GM19240 (cell line): ENCODE measurements at regions not wholly inside any gene's neighbourhood (a gene's known extent, or its start where the extent isn't known, plus 50 kb on each side); places are given as distances from the start of the nearest gene placed in this dataset.

Experiments
- DNase-seq: peaks from one replicate; pipeline ENCODE4 v3.0.0; 2011; ENCODE audit warnings: low spot score; ENCODE audit not compliant: insufficient read length

DNA sequence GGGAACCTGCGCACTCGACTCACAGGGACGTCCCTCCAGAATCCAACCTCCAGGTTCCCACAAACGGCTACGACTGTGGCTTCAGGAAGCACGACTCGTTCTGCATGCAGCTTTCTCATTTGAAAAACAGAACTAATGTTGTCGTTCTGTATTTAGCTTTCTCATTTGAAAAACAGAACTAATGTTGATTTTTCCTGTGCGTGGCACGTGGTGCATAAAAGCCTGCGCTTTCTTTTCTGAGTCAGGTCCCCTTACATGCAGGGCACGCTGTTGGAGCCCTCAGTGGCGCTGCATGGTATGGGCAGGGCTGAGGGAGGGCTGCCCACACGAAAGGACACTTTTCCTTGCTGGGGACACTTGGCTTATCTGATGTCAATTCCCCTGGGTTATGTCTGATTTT is 124.3 kb downstream of the TMEM18 start:
- DNase-seq = no peak

- no peak for DNase-seq
Measured at GRCh38 chr2:551621-552020, 125.6 kb downstream of the TMEM18 start.

DNA sequence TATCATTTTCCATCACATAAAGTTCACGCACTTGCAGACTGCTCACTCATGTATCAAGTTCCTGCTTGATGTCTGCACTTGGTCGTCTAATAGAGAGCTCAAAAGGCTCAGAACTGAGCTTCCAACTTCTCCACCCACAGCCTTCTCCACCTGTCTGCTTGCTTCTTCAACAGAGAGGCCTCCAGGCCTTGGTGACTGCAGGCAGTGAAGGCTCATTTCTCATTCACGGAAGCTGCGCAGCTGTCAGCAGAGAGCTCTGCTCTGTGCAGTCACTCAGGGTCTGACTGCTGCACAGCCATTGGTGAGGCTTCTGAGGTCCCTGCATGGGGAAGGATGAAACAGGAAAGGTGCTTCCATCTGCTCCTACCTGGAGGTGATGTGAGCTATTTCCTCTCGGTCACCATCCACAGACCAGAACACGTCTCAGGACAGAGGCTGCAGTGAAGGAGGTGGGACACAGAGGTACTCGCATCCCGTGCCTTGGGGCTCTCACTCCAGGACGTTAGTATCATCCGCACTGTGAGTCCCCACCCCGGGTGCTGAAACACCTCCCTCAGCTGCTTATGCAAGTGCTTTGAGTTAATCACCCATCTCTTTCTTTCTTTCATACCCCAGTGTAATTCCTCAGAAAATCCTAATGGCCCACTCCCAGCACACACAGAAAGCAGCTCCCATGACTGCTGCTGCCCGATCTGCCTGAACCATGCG is 126.2 kb downstream of the TMEM18 start:
- no peak for DNase-seq

DNA sequence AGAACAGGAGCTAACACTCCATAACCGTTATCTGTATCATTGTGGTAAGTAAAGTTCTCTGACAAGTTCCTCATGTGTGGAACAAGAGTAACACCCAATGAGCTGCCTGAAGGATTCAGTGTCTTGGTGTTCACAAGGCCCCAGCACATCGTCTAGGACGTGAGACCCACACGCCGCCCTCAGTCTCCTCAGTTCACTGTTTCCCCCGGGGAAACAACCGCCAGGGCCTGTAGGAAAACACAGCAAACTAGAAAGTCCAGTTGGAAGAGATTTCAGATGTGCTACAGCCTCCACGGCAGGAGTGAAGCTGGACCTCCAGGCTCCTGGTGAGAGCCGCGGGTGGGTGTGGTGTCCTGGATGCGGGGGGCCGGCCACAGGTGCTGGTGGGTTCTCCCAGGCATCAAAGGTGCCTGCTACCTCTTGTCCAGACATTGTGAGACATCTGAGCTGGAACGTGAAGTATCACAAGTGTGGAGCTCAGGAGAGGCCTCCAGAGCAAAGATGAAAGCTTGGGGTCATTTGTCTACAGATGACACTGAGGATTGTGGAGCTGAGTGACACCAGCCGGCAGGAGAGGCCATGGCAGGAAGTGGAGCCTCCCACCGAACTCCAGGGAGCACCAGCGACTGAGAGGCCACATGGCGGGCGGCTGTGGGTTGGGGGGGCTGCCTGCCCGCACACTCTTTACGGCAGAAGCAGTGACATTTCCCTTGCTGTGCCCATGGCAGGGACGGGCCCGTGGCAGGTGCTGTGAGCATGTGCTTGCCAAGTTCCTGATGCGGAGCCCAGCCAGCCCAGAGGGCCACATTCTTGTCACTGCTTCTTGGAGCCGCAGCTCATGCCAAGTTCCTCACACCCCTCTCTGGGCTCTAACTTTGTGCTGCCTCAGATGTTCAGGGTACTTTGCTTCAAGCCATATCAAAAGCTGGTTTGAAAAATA is 131.2 kb downstream of the TMEM18 start:
- no peak for DNase-seq

GRCh38 chr2:545228-545627 is 132.0 kb downstream of the TMEM18 start:
- DNase-seq = no peak

DNA sequence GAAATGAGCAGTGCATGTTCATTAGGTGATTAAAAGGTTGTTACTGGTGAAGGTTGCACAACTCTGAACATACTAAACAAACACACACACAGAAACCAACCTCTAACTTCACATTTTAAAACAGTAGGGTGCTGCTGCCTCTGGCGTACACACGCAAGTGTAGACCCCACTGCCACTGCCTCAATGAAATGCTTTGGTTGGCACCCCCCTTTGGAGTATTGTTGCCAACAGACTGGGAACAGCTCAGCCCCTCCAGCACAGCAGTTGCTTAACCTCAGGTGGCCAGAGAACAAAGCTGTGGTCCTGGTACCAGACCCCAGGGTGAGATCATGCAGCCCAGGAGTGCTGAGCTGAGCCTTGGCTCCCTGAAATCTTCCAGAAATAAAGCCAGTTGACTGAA is 138.6 kb downstream of the TMEM18 start:
- DNase-seq = no peak

- no peak for DNase-seq
Measured at GRCh38 chr2:535222-535621, 142.0 kb downstream of the TMEM18 start.

DNA sequence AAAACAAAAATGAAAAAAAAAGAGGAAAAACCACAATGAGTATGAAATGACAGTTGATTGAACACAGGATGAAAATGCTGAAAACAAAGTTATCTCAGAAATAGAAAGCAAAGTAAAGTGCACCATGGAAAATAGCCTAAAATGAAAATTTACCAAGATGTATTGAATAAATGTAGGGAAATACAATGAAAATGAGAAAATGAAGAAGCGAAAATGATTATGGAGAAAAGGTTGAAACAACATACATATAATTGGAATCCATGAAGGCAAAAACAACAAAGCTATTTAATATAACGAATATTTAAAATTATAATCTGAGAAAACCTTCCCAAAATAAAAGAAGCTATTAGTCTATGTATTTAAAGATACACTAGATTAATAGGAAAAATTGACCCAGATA is 147.4 kb downstream of the TMEM18 start:
- no peak for DNase-seq

DNA sequence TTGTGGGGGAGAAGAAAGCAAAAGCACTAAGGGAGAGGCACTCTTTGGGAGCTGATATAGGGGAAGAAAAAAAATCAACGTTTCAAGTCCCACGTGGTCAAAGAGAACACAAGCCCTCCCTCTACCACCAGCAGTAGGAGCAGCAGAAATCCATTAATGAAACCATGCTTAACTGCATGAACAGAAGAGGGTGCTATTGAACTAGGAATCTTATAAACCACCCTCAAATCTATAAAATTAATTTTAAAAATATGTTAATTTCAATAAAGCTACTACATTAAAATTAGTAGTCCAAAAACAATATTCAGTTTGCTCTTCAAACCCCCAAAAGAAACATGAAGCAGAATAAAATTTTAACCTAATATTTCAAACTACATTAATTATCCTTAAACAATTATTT is 147.8 kb downstream of the TMEM18 start:
- DNase-seq = no peak

DNA sequence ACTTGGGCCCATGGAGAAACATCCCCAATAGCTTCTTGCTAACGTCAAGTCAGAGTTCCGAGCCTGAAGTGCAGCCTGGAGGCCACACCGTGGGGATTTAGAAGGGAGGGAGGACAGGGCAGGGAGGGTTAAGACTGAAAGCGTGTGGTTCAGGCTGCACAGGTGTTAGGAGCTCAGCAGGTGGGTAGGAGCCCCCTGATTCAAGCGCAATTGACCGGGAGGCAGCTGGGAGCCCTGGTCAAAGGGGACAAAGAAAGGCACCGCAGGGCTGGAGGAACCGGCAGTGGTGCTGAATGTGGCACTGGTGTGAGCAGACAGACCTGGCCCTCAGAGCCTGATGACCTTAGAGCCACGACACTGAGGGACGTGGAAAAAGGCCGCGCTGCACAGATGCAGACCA is 149.6 kb downstream of the TMEM18 start:
- no peak for DNase-seq

DNA sequence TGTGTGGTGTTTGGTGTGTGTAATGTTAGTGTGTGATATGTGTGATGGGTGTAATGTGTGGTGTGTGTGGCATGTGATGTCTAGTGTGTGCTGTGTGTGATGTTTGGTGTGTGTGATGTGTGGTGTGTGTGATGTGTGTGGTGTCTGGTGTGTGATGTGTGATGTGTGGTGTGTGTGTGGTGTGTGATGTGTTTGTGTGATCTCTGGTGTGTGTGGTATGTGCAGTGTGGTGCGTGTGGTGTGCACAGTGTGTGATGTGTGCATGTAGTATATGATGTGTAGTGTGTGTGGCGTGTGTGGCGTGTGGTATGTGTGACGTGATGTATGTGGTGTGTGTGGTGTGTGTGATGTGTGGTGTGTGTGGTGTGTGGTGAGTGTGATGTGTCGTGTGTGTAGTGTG is 150.3 kb downstream of the TMEM18 start:
- no peak for DNase-seq

DNA sequence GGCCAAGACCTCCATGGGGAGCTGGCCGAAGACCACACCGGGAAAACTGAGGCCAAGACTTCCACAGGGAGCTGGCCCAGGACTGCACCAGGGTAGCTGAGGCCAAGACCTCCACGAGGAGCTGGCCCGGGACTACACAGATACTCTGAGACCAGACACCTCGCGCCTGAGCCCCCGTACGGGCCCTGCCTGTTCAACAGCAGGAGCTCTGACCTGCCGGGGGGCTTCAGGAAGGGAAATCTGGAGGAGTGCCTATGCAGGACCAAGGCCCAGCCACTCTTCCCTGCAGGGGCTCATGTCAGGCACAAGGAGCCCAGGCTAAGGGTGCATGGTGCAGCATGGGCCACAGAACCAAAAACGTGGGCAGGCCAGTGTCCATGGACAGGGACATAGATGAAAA is 151.6 kb downstream of the TMEM18 start:
- no peak for DNase-seq

GRCh38 chr2:525021-525420 is 152.2 kb downstream of the TMEM18 start:
- no peak for DNase-seq

GRCh38 chr2:524442-524841 is 152.8 kb downstream of the TMEM18 start:
- no peak for DNase-seq

DNA sequence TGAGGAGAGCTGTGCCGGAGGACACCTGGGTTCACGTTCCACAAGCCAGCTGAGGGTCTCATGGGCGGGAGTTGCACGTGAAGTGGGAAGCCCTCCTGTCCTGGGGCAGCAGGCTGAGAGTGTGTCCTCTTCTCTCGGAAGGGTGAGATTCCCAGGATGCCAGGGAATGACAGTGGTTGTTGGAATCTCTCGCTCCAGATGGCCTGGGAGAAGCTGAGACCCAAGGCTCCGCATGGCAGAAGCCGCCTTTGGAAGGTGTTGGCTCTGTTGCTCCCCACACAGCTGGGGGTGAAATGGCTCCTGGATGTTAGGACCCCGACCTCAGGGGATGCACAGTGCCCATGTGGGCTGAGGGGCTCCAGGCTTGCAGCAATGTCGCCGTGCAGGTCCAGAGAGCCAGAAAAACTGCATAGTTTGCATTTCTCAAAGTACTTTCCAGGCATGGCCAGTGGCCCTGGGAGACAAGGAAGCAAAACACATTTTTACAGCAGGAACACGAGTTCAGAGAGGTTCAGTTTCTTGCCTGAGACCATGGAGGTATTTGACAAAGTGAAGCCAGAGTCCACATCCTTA is 153.4 kb downstream of the TMEM18 start:
- DNase-seq = no peak

DNA sequence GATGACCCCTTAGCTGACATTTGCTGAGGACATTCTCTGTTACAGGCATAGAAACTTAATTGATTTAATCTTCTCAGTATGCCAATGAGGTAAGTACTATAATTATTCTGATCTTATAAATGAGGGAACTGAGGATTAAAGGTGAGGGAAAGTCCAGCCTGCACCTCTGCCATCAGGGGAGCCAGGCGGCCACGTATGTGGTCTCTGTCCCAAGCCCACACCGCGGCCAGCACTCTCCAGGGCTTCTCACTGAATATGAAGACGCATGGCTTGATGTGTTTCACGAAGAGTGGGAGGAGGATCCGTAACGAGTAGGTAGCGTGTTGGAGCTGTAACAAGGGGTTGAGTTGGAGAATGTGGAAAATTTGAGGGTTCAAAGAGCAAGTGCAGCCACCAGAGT is 154.4 kb downstream of the TMEM18 start:
- no peak for DNase-seq

DNA sequence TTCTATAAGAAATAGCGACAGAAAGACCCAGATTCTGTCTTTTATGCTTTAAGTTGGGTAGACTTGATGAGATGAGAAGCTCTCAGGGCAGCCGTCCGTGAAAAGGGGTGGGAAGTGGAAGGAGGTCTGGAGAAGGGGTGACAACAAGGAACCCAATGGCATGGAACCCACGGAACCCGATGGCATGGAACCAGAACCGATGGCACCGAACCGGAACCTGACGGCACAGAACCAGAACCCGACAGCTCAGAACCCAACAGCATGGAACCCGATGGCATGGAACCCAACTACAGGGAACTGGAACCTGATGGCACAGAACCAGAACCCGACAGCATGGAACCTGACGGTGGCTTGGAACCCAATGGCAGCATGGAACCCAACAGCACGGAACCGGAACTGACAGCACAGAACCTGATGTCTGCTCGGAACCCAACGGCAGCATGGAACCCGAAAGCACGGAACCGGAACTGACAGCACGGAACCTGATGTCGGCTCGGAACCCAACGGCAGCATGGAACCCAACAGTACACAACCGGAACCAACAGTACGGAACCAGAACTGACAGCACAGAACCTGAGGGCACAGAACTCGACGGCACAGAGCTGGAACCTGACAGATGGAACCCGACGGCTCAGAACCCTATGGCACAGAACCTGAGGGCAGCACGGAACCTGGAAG is 155.2 kb downstream of the TMEM18 start:
- no peak for DNase-seq

GRCh38 chr2:520663-521340 is 156.4 kb downstream of the TMEM18 start:
- no peak for DNase-seq

- no peak for DNase-seq
Measured at GRCh38 chr2:516944-517343, 160.3 kb downstream of the TMEM18 start.

GRCh38 chr2:516131-516530 is 161.1 kb downstream of the TMEM18 start:
- no peak for DNase-seq

- DNase-seq = no peak
Measured at GRCh38 chr2:515441-516127, 161.6 kb downstream of the TMEM18 start.
